Aorta (tissue), 5 donors: ENCODE measurements at regions not wholly inside any gene's neighbourhood (a gene's known extent, or its start where the extent isn't known, plus 50 kb on each side); places are given as distances from the start of the nearest gene placed in this dataset.
A peak's percentile ranks its signal among the peaks of the same experiment; 100 is the strongest.

Source experiments
- ATAC-seq: fragments of 200-7000 bp; cut with Tn5 transposase; one replicate; pipeline ENCODE4 v1.9.1; 2022; ENCODE audit warnings: moderate library complexity; ENCODE audit not compliant: low FRiP score
- DNase-seq, 2 donors: peaks; one replicate each; pipeline ENCODE4 v3.0.0-alpha.2; 2020
- H3K27ac ChIP-seq, 2 donors: one replicate each; pipeline ENCODE4 v1.5.1; 2013; ENCODE audit warnings: low read length in 2 of 2, mild to moderate bottlenecking in 2 of 2, moderate library complexity in 2 of 2, control low read depth in 1 of 2, inconsistent platforms in 1 of 2, low read depth in 1 of 2
- H3K27me3 ChIP-seq, 2 donors: one replicate each; pipeline ENCODE4 v1.6.1; 2013; ENCODE audit warnings: control low read depth in 1 of 2, low read length in 1 of 2, mild to moderate bottlenecking in 1 of 2, moderate library complexity in 1 of 2; ENCODE audit not compliant: insufficient read depth in 2 of 2, control insufficient read depth in 1 of 2
- H3K36me3 ChIP-seq, 2 donors: one replicate each; pipeline ENCODE4 v1.6.1; 2013; ENCODE audit warnings: control low read depth in 1 of 2, low read length in 1 of 2, mild to moderate bottlenecking in 1 of 2; ENCODE audit not compliant: insufficient read depth in 2 of 2, control insufficient read depth in 1 of 2
- H3K4me1 ChIP-seq, 2 donors: one replicate each; pipeline ENCODE4 v1.6.1; 2013; ENCODE audit warnings: low read length in 2 of 2, control low read depth in 1 of 2, mild to moderate bottlenecking in 1 of 2, moderate library complexity in 1 of 2; ENCODE audit not compliant: insufficient read depth in 2 of 2, control insufficient read depth in 1 of 2
- H3K4me3 ChIP-seq, 2 donors: one replicate each; pipeline ENCODE4 v1.5.1; 2013; ENCODE audit warnings: low read length in 2 of 2, control low read depth in 1 of 2, mild to moderate bottlenecking in 1 of 2
- H3K9me3 ChIP-seq: one replicate; pipeline ENCODE4 v1.6.1; 2013; ENCODE audit warnings: mild to moderate bottlenecking, low read length; ENCODE audit not compliant: control insufficient read depth
- WGBS, 2 donors: extraction: QIAGEN DNeasy Blood & Tissue Kit; methylation state at CpG; one replicate each; pipeline ENCODE4 v1.1.7; 2013; 5-methylcytosine and 5-hydroxymethylcytosine counted together
- intact Hi-C, 2 donors: fragments of 100-400 bp; cut with DNase I; formaldehyde crosslinking; loops; one replicate each; pipeline versions ENCODE4 v1.14.2 to v1.15.0; 2022
- donor health status: healthy with polysubstance abuse.
- donor health status: Bipolar disorder and iron deficiency.
- donor health status: DM: no; HTN: no; CAD: no.
- donor health status: DM: no; HTN: no; CAD: no.
- donor health status: DM: yes; HTN: yes; CAD: no.

- Histone ChIP-seq H3K4me1 (no peaks in the 10 kb centered on the region), H3K4me3 (no peak overlapping the region), H3K27ac (no peak overlapping the region), H3K27me3 (no peaks in the 10 kb centered on the region), H3K9me3 (no peaks in the 10 kb centered on the region), H3K36me3 (no peaks in the 10 kb centered on the region)
- intact Hi-C loops = no loop called here
- 93 to 94% methylated on average over 4 of the region's 4 CpGs for WGBS, 2 donors
- peak; percentile 33 for ATAC-seq
- DNase-seq = no peak
Observed at GRCh38 chr5:128799945-128800344, 165.3 kb upstream of the SLC27A6 start.

GRCh38 chr5:128800377-128800776, 164.9 kb upstream of the SLC27A6 start:
- DNase-seq = no peak

GRCh38 chr5:128813317-128814070, 151.8 kb upstream of the SLC27A6 start:
- intact Hi-C loops = no loop called here
- no peak for ATAC-seq
- no peak for DNase-seq
- H3K27ac ChIP-seq = no peak overlapping the region
- 52 to 58% methylated on average over 4 of the region's 4 CpGs for WGBS, 2 donors
- H3K4me3 ChIP-seq = no peak overlapping the region
- no peaks in the 10 kb centered on the region for H3K4me1 ChIP-seq
- H3K9me3 ChIP-seq = peaks cover 2% of the 10 kb centered on the region
- no peaks in the 10 kb centered on the region for H3K27me3 ChIP-seq
- no peaks in the 10 kb centered on the region for H3K36me3 ChIP-seq

More at GRCh38 chr5:128800377-128800776, 164.9 kb upstream of the SLC27A6 start:
- Histone ChIP-seq H3K27ac (no peak overlapping the region), H3K27me3 (no peaks in the 10 kb centered on the region), H3K36me3 (no peaks in the 10 kb centered on the region), H3K9me3 (no peaks in the 10 kb centered on the region), H3K4me3 (no peak overlapping the region), H3K4me1 (no peaks in the 10 kb centered on the region)
- WGBS, 2 donors = 92 to 93% methylated on average over 1 of the region's 1 CpG
- ATAC-seq = peak; percentile 41
- intact Hi-C loops = no loop called here

GRCh38 chr5:128815201-128815600, 150.1 kb upstream of the SLC27A6 start:
- H3K27ac ChIP-seq = no peak overlapping the region
- no peaks in the 10 kb centered on the region for H3K27me3 ChIP-seq
- DNase-seq (no peak), ATAC-seq (no peak)
- H3K9me3 ChIP-seq = no peaks in the 10 kb centered on the region
- no peak overlapping the region for H3K4me3 ChIP-seq
- H3K36me3 ChIP-seq = no peaks in the 10 kb centered on the region
- WGBS, 2 donors = 67 to 69% methylated on average over 5 of the region's 5 CpGs
- intact Hi-C loops = no loop called here
- no peaks in the 10 kb centered on the region for H3K4me1 ChIP-seq

GRCh38 chr5:128825826-128826225, 139.5 kb upstream of the SLC27A6 start:
- DNase-seq (no peak), ATAC-seq (no peak)
- peaks cover 2% of the 10 kb centered on the region for H3K9me3 ChIP-seq
- 70 to 75% methylated on average over 1 of the region's 1 CpG for WGBS, 2 donors
- no peaks in the 10 kb centered on the region for H3K27me3 ChIP-seq
- no peak overlapping the region for H3K4me3 ChIP-seq
- no peaks in the 10 kb centered on the region for H3K36me3 ChIP-seq
- intact Hi-C loops = no loop called here
- no peak overlapping the region for H3K27ac ChIP-seq
- H3K4me1 ChIP-seq = no peaks in the 10 kb centered on the region

- Histone ChIP-seq H3K9me3 (peaks cover 2% of the 10 kb centered on the region), H3K4me3 (no peak overlapping the region), H3K36me3 (no peaks in the 10 kb centered on the region), H3K4me1 (no peaks in the 10 kb centered on the region), H3K27me3 (no peaks in the 10 kb centered on the region), H3K27ac (no peak overlapping the region)
- DNase-seq = no peak
- 94 to 100% methylated on average over 1 of the region's 1 CpG for WGBS, 2 donors
- ATAC-seq = no peak
- intact Hi-C loops = no loop called here
Observed at GRCh38 chr5:128826275-128826674, 139.0 kb upstream of the SLC27A6 start.

GRCh38 chr5:128836571-128836970, 128.7 kb upstream of the SLC27A6 start:
- Histone ChIP-seq H3K9me3 (no peaks in the 10 kb centered on the region), H3K36me3 (no peaks in the 10 kb centered on the region), H3K27ac (no peak overlapping the region), H3K4me3 (no peak overlapping the region), H3K4me1 (no peaks in the 10 kb centered on the region), H3K27me3 (no peaks in the 10 kb centered on the region)
- WGBS, 2 donors = 67% methylated on average over 5 of the region's 5 CpGs
- no peak for ATAC-seq
- intact Hi-C loops = no loop called here
- DNase-seq = no peak

- Histone ChIP-seq H3K9me3 (no peaks in the 10 kb centered on the region), H3K4me3 (no peak overlapping the region), H3K27me3 (no peaks in the 10 kb centered on the region), H3K4me1 (no peaks in the 10 kb centered on the region), H3K36me3 (no peaks in the 10 kb centered on the region), H3K27ac (no peak overlapping the region)
- intact Hi-C loops = no loop called here
- ATAC-seq = no peak
- no peak for DNase-seq
Observed at GRCh38 chr5:128838623-128839022, 126.7 kb upstream of the SLC27A6 start.

GRCh38 chr5:128842241-128842640, 123.0 kb upstream of the SLC27A6 start:
- no peak for ATAC-seq
- H3K4me1 ChIP-seq = no peaks in the 10 kb centered on the region

More at GRCh38 chr5:128842241-128842640, 123.0 kb upstream of the SLC27A6 start:
- H3K4me3 ChIP-seq = no peak overlapping the region
- no peaks in the 10 kb centered on the region for H3K36me3 ChIP-seq
- intact Hi-C loops = loop anchor here (2.0 to 10.0 kb wide), 2 partner anchors 175 to 177 kb away; no protein-coding TSS in a partner anchor
- no peak overlapping the region for H3K27ac ChIP-seq
- DNase-seq = no peak
- H3K9me3 ChIP-seq = no peaks in the 10 kb centered on the region
- H3K27me3 ChIP-seq = no peaks in the 10 kb centered on the region
